Liver (tissue), 8 donors: ENCODE measurements at regions not wholly inside any gene's neighbourhood (a gene's known extent, or its start where the extent isn't known, plus 50 kb on each side); places are given as distances from the start of the nearest gene placed in this dataset.

Experiments
- DNase-seq: peaks from one replicate; pipeline ENCODE4 v3.0.0-alpha.2; 2017; ENCODE audit warnings: low spot score
- H3K27ac ChIP-seq, 2 donors: one replicate each; pipeline ENCODE4 v1.7.0; 2013; ENCODE audit warnings: inconsistent platforms in 2 of 2, low read length in 2 of 2, control low read depth in 1 of 2, low read depth in 1 of 2, mild to moderate bottlenecking in 1 of 2
- H3K27me3 ChIP-seq, 4 donors: one replicate each; pipeline versions ENCODE4 v1.6.1 to v1.7.0; 2013; ENCODE audit warnings: low read length in 3 of 4, inconsistent platforms in 1 of 4, mild to moderate bottlenecking in 1 of 4, moderate library complexity in 1 of 4; ENCODE audit not compliant: control insufficient read depth in 4 of 4, insufficient read depth in 4 of 4
- H3K36me3 ChIP-seq, 4 donors: one replicate each; pipeline versions ENCODE4 v1.6.1 to v1.7.0; 2013; ENCODE audit warnings: low read length in 3 of 4, mild to moderate bottlenecking in 3 of 4, low read depth in 1 of 4, moderate library complexity in 1 of 4; ENCODE audit not compliant: control insufficient read depth in 4 of 4, insufficient read depth in 3 of 4
- H3K4me1 ChIP-seq, 4 donors: one replicate each; pipeline versions ENCODE4 v1.6.1 to v1.7.0; 2013; ENCODE audit warnings: low read length in 3 of 4, mild to moderate bottlenecking in 3 of 4, moderate library complexity in 1 of 4; ENCODE audit not compliant: control insufficient read depth in 4 of 4, insufficient read depth in 4 of 4
- H3K4me3 ChIP-seq, 3 donors: one replicate each; pipeline versions ENCODE4 v1.6.1 to v1.7.0; 2013; ENCODE audit warnings: low read length in 3 of 3, control low read depth in 1 of 3, low read depth in 1 of 3, mild to moderate bottlenecking in 1 of 3
- H3K9ac ChIP-seq, 2 donors: one replicate each; pipeline ENCODE4 v1.7.0; 2013; ENCODE audit warnings: low read length in 2 of 2, mild to moderate bottlenecking in 2 of 2, moderate library complexity in 2 of 2, control low read depth in 1 of 2, low read depth in 1 of 2
- H3K9me3 ChIP-seq, 4 donors: one replicate each; pipeline versions ENCODE4 v1.6.1 to v1.7.0; 2013; ENCODE audit warnings: low read length in 3 of 4; ENCODE audit not compliant: control insufficient read depth in 4 of 4
- ATF3 ChIP-seq: IDR thresholded peaks from 2 replicates; pipeline ENCODE4 v1.6.1; 2016; ENCODE audit warnings: antibody characterized with exemption
- CTCF ChIP-seq: fragments of 150-350 bp; IDR thresholded peaks from 2 replicates; pipeline ENCODE4 v1.5.1; 2017; ENCODE audit warnings: improper control_type of control experiment, low read depth, low read length; ENCODE audit not compliant: missing input control
- EGR1 ChIP-seq, 2 donors: IDR thresholded peaks; 2 replicates each; pipeline ENCODE4 v1.6.1; 2016 to 2018; ENCODE audit warnings: antibody characterized with exemption in 2 of 2, low read depth in 2 of 2
- FOXA1 ChIP-seq: IDR thresholded peaks from 2 replicates; pipeline ENCODE4 v1.6.1; 2016; ENCODE audit warnings: antibody characterized with exemption
- FOXA2 ChIP-seq: IDR thresholded peaks from 2 replicates; pipeline ENCODE4 v1.6.1; 2016; ENCODE audit warnings: antibody characterized with exemption
- GABPA ChIP-seq, 2 donors: IDR thresholded peaks in 1 of 2; conservative IDR thresholded peaks in 1 of 2; 2 replicates each; pipeline ENCODE4 v1.6.1; 2016; ENCODE audit warnings: antibody characterized with exemption in 2 of 2, mild to moderate bottlenecking in 1 of 2, moderate library complexity in 1 of 2
- HNF4A ChIP-seq, 2 donors: conservative IDR thresholded peaks; 2 replicates each; pipeline ENCODE4 v1.6.1; 2016; ENCODE audit warnings: antibody characterized with exemption in 2 of 2, mild to moderate bottlenecking in 2 of 2
- HNF4G ChIP-seq: IDR thresholded peaks from 2 replicates; pipeline ENCODE4 v1.6.1; 2016; ENCODE audit warnings: antibody characterized with exemption
- JUND ChIP-seq, 2 donors: IDR thresholded peaks; 2 replicates each; pipeline ENCODE4 v1.6.1; 2016; ENCODE audit warnings: antibody characterized with exemption in 2 of 2
- MAX ChIP-seq: IDR thresholded peaks from 2 replicates; pipeline ENCODE4 v1.6.1; 2016; ENCODE audit warnings: antibody characterized with exemption
- NR2F2 ChIP-seq: IDR thresholded peaks from 2 replicates; pipeline ENCODE4 v1.6.1; 2016; ENCODE audit warnings: antibody characterized with exemption
- RAD21 ChIP-seq, 2 donors: IDR thresholded peaks; 2 replicates each; pipeline ENCODE4 v1.6.1; 2016; ENCODE audit warnings: antibody characterized with exemption in 2 of 2, mild to moderate bottlenecking in 2 of 2
- REST ChIP-seq: IDR thresholded peaks from 2 replicates; pipeline ENCODE4 v1.6.1; 2016; ENCODE audit warnings: antibody characterized with exemption, mild to moderate bottlenecking
- RXRA ChIP-seq, 2 donors: IDR thresholded peaks; 2 replicates each; pipeline ENCODE4 v1.6.1; 2017 to 2018; ENCODE audit warnings: antibody characterized with exemption in 2 of 2, mild to moderate bottlenecking in 1 of 2
- SP1 ChIP-seq: IDR thresholded peaks from 2 replicates; pipeline ENCODE4 v1.6.1; 2018; ENCODE audit warnings: antibody characterized with exemption, mild to moderate bottlenecking
- TAF1 ChIP-seq: conservative IDR thresholded peaks from 2 replicates; pipeline ENCODE4 v1.6.1; 2016; ENCODE audit warnings: antibody characterized with exemption, mild to moderate bottlenecking
- YY1 ChIP-seq: IDR thresholded peaks from 2 replicates; pipeline ENCODE4 v1.6.1; 2016; ENCODE audit warnings: antibody characterized with exemption, mild to moderate bottlenecking
- ZBTB33 ChIP-seq: IDR thresholded peaks from 2 replicates; pipeline ENCODE4 v1.6.1; 2016; ENCODE audit warnings: antibody characterized with exemption
- WGBS: extraction: QIAGEN DNeasy Blood & Tissue Kit; methylation state at CpG from one replicate; pipeline ENCODE4 v1.1.7; 2013; 5-methylcytosine and 5-hydroxymethylcytosine counted together
- donor health status: healthy.
- donor health status: healthy.
- donor health status: healthy.
- donor health status: healthy.
- donor health status: healthy.

GRCh38 chr18:78681934-78682333 is 297.7 kb upstream of the SALL3 start:
- TF ChIP-seq ATF3 (no peak), REST (no peak), RAD21 (IDR thresholded peaks at IDR 0.05) (no peak), GABPA (IDR thresholded peaks at IDR 0.05 in 1 of 2, conservative IDR thresholded peaks at IDR 0.05 in 1 of 2) (no peak), SP1 (no peak), FOXA1 (no peak), TAF1 (no peak), EGR1 (IDR thresholded peaks at IDR 0.05; ENCODE audit: low read depth in 2 of 2) (no peak), NR2F2 (no peak), HNF4A (conservative IDR thresholded peaks at IDR 0.05) (no peak), HNF4G (no peak), YY1 (no peak)
- WGBS: 86% methylated on average over 12 of the region's 12 CpGs
- DNase-seq: no peak

GRCh38 chr18:78682716-78683115 is 296.9 kb upstream of the SALL3 start:
- Histone ChIP-seq H3K4me1 (no peaks in the 10 kb centered on the region), H3K9me3 (no peaks in the 10 kb centered on the region), H3K4me3 (no peak overlapping the region), H3K27ac (no peak overlapping the region), H3K9ac (no peak overlapping the region), H3K27me3 (peaks cover 0 to 2% (median 0%) of the 10 kb centered on the region in 4 donors), H3K36me3 (no peaks in the 10 kb centered on the region)
- DNase-seq: no peak
- no peak for TF ChIP-seq HNF4A (conservative IDR thresholded peaks at IDR 0.05)
- no peak for TF ChIP-seq GABPA (IDR thresholded peaks at IDR 0.05 in 1 of 2, conservative IDR thresholded peaks at IDR 0.05 in 1 of 2)
- TF ChIP-seq SP1: no peak
- no peak for TF ChIP-seq JUND (IDR thresholded peaks at IDR 0.05)
- TF ChIP-seq FOXA2: no peak
- TF ChIP-seq ZBTB33: no peak
- TF ChIP-seq NR2F2: no peak
- TF ChIP-seq RXRA (IDR thresholded peaks at IDR 0.05): no peak
- TF ChIP-seq FOXA1: no peak
- no peak for TF ChIP-seq MAX
- TF ChIP-seq EGR1 (IDR thresholded peaks at IDR 0.05; ENCODE audit: low read depth in 2 of 2): no peak
- TF ChIP-seq REST: no peak
- no peak for TF ChIP-seq TAF1
- no peak for TF ChIP-seq CTCF
- no peak for TF ChIP-seq YY1
- TF ChIP-seq HNF4G: no peak
- 58% methylated on average over 13 of the region's 13 CpGs for WGBS

More at GRCh38 chr18:78681934-78682333, 297.7 kb upstream of the SALL3 start:
- peaks cover 0 to 2% (median 0%) of the 10 kb centered on the region in 4 donors for H3K27me3 ChIP-seq
- no peak overlapping the region for H3K4me3 ChIP-seq
- no peak overlapping the region for H3K9ac ChIP-seq
- no peaks in the 10 kb centered on the region for H3K36me3 ChIP-seq
- H3K9me3 ChIP-seq: no peaks in the 10 kb centered on the region
- no peak overlapping the region for H3K27ac ChIP-seq
- H3K4me1 ChIP-seq: no peaks in the 10 kb centered on the region
